B cell (primary cell): ENCODE measurements at regions not wholly inside any gene's neighbourhood (a gene's known extent, or its start where the extent isn't known, plus 50 kb on each side); places are given as distances from the start of the nearest gene placed in this dataset.

Experiments
- EZH2 ChIP-seq: IDR thresholded peaks from 2 replicates; pipeline ENCODE4 v1.6.1; 2012; ENCODE audit warnings: borderline replicate concordance, low read depth, mild to moderate bottlenecking, moderate library complexity, low read length; ENCODE audit not compliant: insufficient read depth, poor library complexity, severe bottlenecking
- TF ChIP-seq, protein P1 (sequence below): fragments of 200-600 bp; IDR thresholded peaks from one replicate; pipeline ENCODE4 v1.8.0; 2022; ENCODE audit warnings: antibody characterized with exemption, mild to moderate bottlenecking

- TF ChIP-seq EZH2, result no peak
- TF ChIP-seq, protein P1, sequence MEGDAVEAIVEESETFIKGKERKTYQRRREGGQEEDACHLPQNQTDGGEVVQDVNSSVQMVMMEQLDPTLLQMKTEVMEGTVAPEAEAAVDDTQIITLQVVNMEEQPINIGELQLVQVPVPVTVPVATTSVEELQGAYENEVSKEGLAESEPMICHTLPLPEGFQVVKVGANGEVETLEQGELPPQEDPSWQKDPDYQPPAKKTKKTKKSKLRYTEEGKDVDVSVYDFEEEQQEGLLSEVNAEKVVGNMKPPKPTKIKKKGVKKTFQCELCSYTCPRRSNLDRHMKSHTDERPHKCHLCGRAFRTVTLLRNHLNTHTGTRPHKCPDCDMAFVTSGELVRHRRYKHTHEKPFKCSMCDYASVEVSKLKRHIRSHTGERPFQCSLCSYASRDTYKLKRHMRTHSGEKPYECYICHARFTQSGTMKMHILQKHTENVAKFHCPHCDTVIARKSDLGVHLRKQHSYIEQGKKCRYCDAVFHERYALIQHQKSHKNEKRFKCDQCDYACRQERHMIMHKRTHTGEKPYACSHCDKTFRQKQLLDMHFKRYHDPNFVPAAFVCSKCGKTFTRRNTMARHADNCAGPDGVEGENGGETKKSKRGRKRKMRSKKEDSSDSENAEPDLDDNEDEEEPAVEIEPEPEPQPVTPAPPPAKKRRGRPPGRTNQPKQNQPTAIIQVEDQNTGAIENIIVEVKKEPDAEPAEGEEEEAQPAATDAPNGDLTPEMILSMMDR, result no peak
Observed at GRCh38 chr1:94743862-94744261, 76.3 kb upstream of the SLC44A3 start.
